Cardiac muscle cell (in vitro differentiated cells and primary cell): ENCODE measurements at regions not wholly inside any gene's neighbourhood (a gene's known extent, or its start where the extent isn't known, plus 50 kb on each side); places are given as distances from the start of the nearest gene placed in this dataset.
"Not testable (repeated sequence)": the region's sequence is repeated elsewhere in the genome, so short reads cannot be mapped to it uniquely, and the experiment has no call there.

Experiments used
- DNase-seq, 2 donors: peaks; one replicate each; pipeline versions ENCODE4 v3.0.0 to v3.0.0-alpha.2; 2010 to 2017; ENCODE audit warnings: low read depth in 1 of 2, low spot score in 1 of 2
- H3K27ac ChIP-seq: fragments of 200-600 bp; sonication (generic); 2 replicates; pipeline ENCODE4 v1.5.1; 2016
- H3K27me3 ChIP-seq: fragments of 200-600 bp; sonication (generic); 2 replicates; pipeline ENCODE4 v1.6.0; 2016; ENCODE audit warnings: control low read depth
- H3K36me3 ChIP-seq: fragments of 200-600 bp; sonication (generic); 2 replicates; pipeline ENCODE4 v1.5.1; 2016; ENCODE audit warnings: control low read depth
- H3K4me1 ChIP-seq: fragments of 200-600 bp; sonication (generic); 2 replicates; pipeline ENCODE4 v1.8.1; 2017; ENCODE audit warnings: low read depth, mild to moderate bottlenecking, mixed run types
- H3K4me3 ChIP-seq: fragments of 200-600 bp; sonication (generic); 2 replicates; pipeline ENCODE4 v1.5.1; 2016; ENCODE audit warnings: mild to moderate bottlenecking
- H3K9me3 ChIP-seq: fragments of 200-600 bp; sonication (generic); 2 replicates; pipeline ENCODE4 v1.5.1; 2017; ENCODE audit warnings: low read depth, mild to moderate bottlenecking, control low read depth
- CTCF ChIP-seq: IDR thresholded peaks from 2 replicates; pipeline ENCODE4 v1.5.1; 2012; ENCODE audit warnings: low read depth, mild to moderate bottlenecking, low read length

- Histone ChIP-seq H3K9me3 (no peaks in the 10 kb centered on the region), H3K4me3 (no peak overlapping the region), H3K27me3 (no peaks in the 10 kb centered on the region), H3K4me1 (no peaks in the 10 kb centered on the region), H3K36me3 (no peaks in the 10 kb centered on the region), H3K27ac (no peak overlapping the region)
- no peak for TF ChIP-seq CTCF
- DNase-seq: no peak
Observed at GRCh38 chr6:76856065-76856464, 607.2 kb downstream of the HTR1B start.

- Histone ChIP-seq H3K4me3 (no peak overlapping the region), H3K9me3 (no peaks in the 10 kb centered on the region), H3K36me3 (no peaks in the 10 kb centered on the region), H3K27me3 (no peaks in the 10 kb centered on the region), H3K4me1 (no peaks in the 10 kb centered on the region), H3K27ac (no peak overlapping the region)
- TF ChIP-seq CTCF: no peak
- DNase-seq: peak in 1 of 2 donors; percentile 56
Observed at GRCh38 chr6:76852776-76853175, 610.5 kb downstream of the HTR1B start.

- H3K9me3 ChIP-seq, H3K36me3 ChIP-seq, DNase-seq, H3K27me3 ChIP-seq, H3K27ac ChIP-seq, H3K4me3 ChIP-seq, H3K4me1 ChIP-seq: not testable (repeated sequence)
Observed at GRCh38 chr6:76849274-76849970, 613.9 kb downstream of the HTR1B start.

GRCh38 chr6:76843054-76843822 is 620.1 kb downstream of the HTR1B start:
- Histone ChIP-seq H3K36me3 (no peaks in the 10 kb centered on the region), H3K27me3 (no peaks in the 10 kb centered on the region), H3K9me3 (no peaks in the 10 kb centered on the region), H3K27ac (no peak overlapping the region), H3K4me3 (no peak overlapping the region), H3K4me1 (no peaks in the 10 kb centered on the region)
- no peak for TF ChIP-seq CTCF
- DNase-seq: peak in 1 of 2 donors; percentile 46

- TF ChIP-seq CTCF: no peak
- no peak overlapping the region for H3K4me3 ChIP-seq
- no peaks in the 10 kb centered on the region for H3K9me3 ChIP-seq
- H3K27me3 ChIP-seq: no peaks in the 10 kb centered on the region
- no peak for DNase-seq
- no peaks in the 10 kb centered on the region for H3K36me3 ChIP-seq
- H3K27ac ChIP-seq: no peak overlapping the region
- H3K4me1 ChIP-seq: no peaks in the 10 kb centered on the region
Observed at GRCh38 chr6:76840865-76841264, 622.4 kb downstream of the HTR1B start.
